ENCODE measurements at regions not wholly inside any gene's neighbourhood (a gene's known extent, or its start where the extent isn't known, plus 50 kb on each side); places are given as distances from the start of the nearest gene placed in this dataset.

GRCh38 chr12:69069479-69069878 is 136.5 kb upstream of the CPM start:
- POLR2A ChIA-PET: no interaction called here
- no peaks in the 10 kb centered on the region for H3K9me3 Mint-ChIP-seq (ENCODE audit: insufficient read depth)
- no peak overlapping the region for H3K4me3 ChIP-seq (ENCODE audit: control extremely low read depth in 1 of 5, extremely low read depth in 1 of 5, insufficient read depth in 1 of 5, low read depth in 2 of 5, low read length in 4 of 5)
- H3K4me1 Mint-ChIP-seq: no peaks in the 10 kb centered on the region
- H3K27me3 ChIP-seq (replicated peaks in 1 of 4; ENCODE audit: control extremely low read depth in 1 of 4, control insufficient read depth in 3 of 4, insufficient read depth in 4 of 4, low read length in 3 of 4): peaks cover 0 to 3% (median 0%) of the 10 kb centered on the region in 4 experiments
- H3K9ac ChIP-seq (ENCODE audit: low read length): no peak overlapping the region
- CTCF ChIA-PET: interaction anchor here (0.6 to 6.4 kb wide), 10 partner anchors 8 to 262 kb away, joined by 3 to 61 read pairs (median 8); partner anchors contain the start of gene MDM2
- TF ChIP-seq EZH2 (IDR thresholded peaks at IDR 0.05; ENCODE audit: borderline replicate concordance, insufficient read depth, low read depth, low read length, poor library complexity, severe bottlenecking) (no peak), CTCF (IDR thresholded peaks at IDR 0.05) (no peak)
- no peaks in the 10 kb centered on the region for H3K79me2 ChIP-seq (ENCODE audit: control insufficient read depth, insufficient read depth, low read length)
- H3K27ac ChIP-seq (ENCODE audit: low read length in 2 of 2): no peak overlapping the region
- no peaks in the 10 kb centered on the region for H3K36me3 ChIP-seq (replicated peaks in 1 of 2; ENCODE audit: control extremely low read depth in 1 of 2, control insufficient read depth in 1 of 2, extremely low read depth in 1 of 2, insufficient read depth in 2 of 2, low read length in 1 of 2)
- no peak for DNase-seq
- no peak overlapping the region for H2AFZ ChIP-seq (ENCODE audit: insufficient read depth, low read depth, low read length, poor library complexity, severe bottlenecking)
- intact Hi-C loops (cut with micrococcal nuclease): no loop called here
- H3K4me1 ChIP-seq (ENCODE audit: control insufficient read depth in 2 of 2, insufficient read depth in 2 of 2, low read length in 2 of 2): no peaks in the 10 kb centered on the region
- H4K20me1 ChIP-seq (ENCODE audit: control insufficient read depth, insufficient read depth, low read length, poor library complexity, severe bottlenecking): no peaks in the 10 kb centered on the region
- no peak overlapping the region for H3K4me3 Mint-ChIP-seq
- ATAC-seq (ENCODE audit: low read depth): no peak
- H3K4me2 ChIP-seq (replicated peaks; ENCODE audit: low read depth, low read length, poor library complexity, severe bottlenecking): no peak overlapping the region
- H3K9me3 ChIP-seq (ENCODE audit: control extremely low read depth in 1 of 3, control insufficient read depth in 2 of 3, insufficient read depth in 1 of 3, low read length in 2 of 3): no peaks in the 10 kb centered on the region
- H3K27me3 Mint-ChIP-seq: peaks cover 17% of the 10 kb centered on the region
- WGBS (ENCODE audit: insufficient coverage): 78% methylated on average over 6 of the region's 10 CpGs
- H3K27ac Mint-ChIP-seq: no peak overlapping the region

- H3K4me3 Mint-ChIP-seq: no peak overlapping the region
- Histone ChIP-seq H3K27ac (ENCODE audit: low read length in 2 of 2) (no peak overlapping the region), H3K79me2 (ENCODE audit: control insufficient read depth, insufficient read depth, low read length) (no peaks in the 10 kb centered on the region), H3K9ac (ENCODE audit: low read length) (no peak overlapping the region), H3K4me1 (ENCODE audit: control insufficient read depth in 2 of 2, insufficient read depth in 2 of 2, low read length in 2 of 2) (no peaks in the 10 kb centered on the region), H3K4me2 (replicated peaks; ENCODE audit: low read depth, low read length, poor library complexity, severe bottlenecking) (no peak overlapping the region), H3K4me3 (ENCODE audit: control extremely low read depth in 1 of 5, extremely low read depth in 1 of 5, insufficient read depth in 1 of 5, low read depth in 2 of 5, low read length in 4 of 5) (no peak overlapping the region), H4K20me1 (ENCODE audit: control insufficient read depth, insufficient read depth, low read length, poor library complexity, severe bottlenecking) (no peaks in the 10 kb centered on the region), H3K36me3 (replicated peaks in 1 of 2; ENCODE audit: control extremely low read depth in 1 of 2, control insufficient read depth in 1 of 2, extremely low read depth in 1 of 2, insufficient read depth in 2 of 2, low read length in 1 of 2) (no peaks in the 10 kb centered on the region), H2AFZ (ENCODE audit: insufficient read depth, low read depth, low read length, poor library complexity, severe bottlenecking) (peak overlapping the region; percentile 7), H3K9me3 (ENCODE audit: control extremely low read depth in 1 of 3, control insufficient read depth in 2 of 3, insufficient read depth in 1 of 3, low read length in 2 of 3) (no peaks in the 10 kb centered on the region), H3K27me3 (replicated peaks in 1 of 4; ENCODE audit: control extremely low read depth in 1 of 4, control insufficient read depth in 3 of 4, insufficient read depth in 4 of 4, low read length in 3 of 4) (peaks cover 0 to 3% (median 0%) of the 10 kb centered on the region in 4 experiments)
- no peaks in the 10 kb centered on the region for H3K4me1 Mint-ChIP-seq
- H3K9me3 Mint-ChIP-seq (ENCODE audit: insufficient read depth): no peaks in the 10 kb centered on the region
- DNase-seq (peak; percentile 71), ATAC-seq (ENCODE audit: low read depth) (peak; percentile 78)
- intact Hi-C loops (cut with micrococcal nuclease): loop anchor here (1.0 to 10.0 kb wide), 3 partner anchors 206 to 1026 kb away; no protein-coding TSS in a partner anchor
- no peak overlapping the region for H3K27ac Mint-ChIP-seq
- TF ChIP-seq EZH2 (IDR thresholded peaks at IDR 0.05; ENCODE audit: borderline replicate concordance, insufficient read depth, low read depth, low read length, poor library complexity, severe bottlenecking) (no peak), CTCF (IDR thresholded peaks at IDR 0.05) (peak; percentile 87)
- POLR2A ChIA-PET: no interaction called here
- CTCF ChIA-PET: interaction anchor here (0.6 to 6.4 kb wide), 17 partner anchors 9 to 846 kb away, joined by 3 to 61 read pairs (median 5); partner anchors contain the start of gene MDM2
- peaks cover 23% of the 10 kb centered on the region for H3K27me3 Mint-ChIP-seq
- 48% methylated on average over 5 of the region's 6 CpGs for WGBS (ENCODE audit: insufficient coverage)
Measured at GRCh38 chr12:69070319-69071090, 137.5 kb upstream of the CPM start.
